Endothelial cell of umbilical vein (primary cell): ENCODE measurements at regions not wholly inside any gene's neighbourhood (a gene's known extent, or its start where the extent isn't known, plus 50 kb on each side); places are given as distances from the start of the nearest gene placed in this dataset.

ENCODE experiments used
- BruUV-seq: library from RNA; stranded (reverse); fragments of 400-500 nt; replicated peaks from 2 replicates; lab custom pipeline; 2021; lab: Mats Ljungman, UMichigan
- CTCF ChIA-PET: fragments of 300-600, 350-600 bp; sonication (Branson Sonifier 250); formaldehyde crosslinking; loops from one replicate; lab custom pipeline; 2021; ENCODE audit warnings: antibody characterized with exemption, inconsistent platforms; lab: Charles Lee
- POLR2A ChIA-PET: fragments of 300-600, 350-600 bp; sonication (Branson Sonifier 250); formaldehyde crosslinking; loops from one replicate; lab custom pipeline; 2021; ENCODE audit warnings: antibody characterized with exemption, inconsistent platforms; lab: Charles Lee
- DNase-seq: peaks from one replicate; pipeline ENCODE4 v3.0.0-alpha.2; 2011; ENCODE audit warnings: low read depth, low spot score
- FAIRE-seq: peaks from 2 replicates; lab custom pipeline; 2011; peaks lifted over from hg19 to GRCh38; lab: Jason Lieb, UNC
- H2AFZ ChIP-seq: 2 replicates; pipeline ENCODE4 v1.6.0; 2012; ENCODE audit warnings: low read depth, low read length, control low read depth, inconsistent platforms
- H3K27ac ChIP-seq: 2 replicates; pipeline ENCODE4 v1.5.1; 2011; ENCODE audit warnings: low read depth, mild to moderate bottlenecking, control low read depth, low read length, moderate library complexity; ENCODE audit not compliant: insufficient read depth
- H3K27me3 ChIP-seq, 2 experiments: 2 replicates each; pipeline versions ENCODE4 v1.6.0 to v1.6.1; 2011; ENCODE audit warnings: low read length in 2 of 2, mixed read lengths in 1 of 2; ENCODE audit not compliant: control insufficient read depth in 2 of 2, insufficient read depth in 2 of 2
- H3K36me3 ChIP-seq, 2 experiments: 2 replicates in 1 of 2; 3 replicates in 1 of 2; pipeline ENCODE4 v1.5.1; 2011; ENCODE audit warnings: low read length in 2 of 2, mild to moderate bottlenecking in 1 of 2, moderate library complexity in 1 of 2; ENCODE audit not compliant: control insufficient read depth in 2 of 2, insufficient read depth in 2 of 2; ENCODE audit errors: extremely low read depth in 1 of 2
- H3K4me1 ChIP-seq: 3 replicates; pipeline ENCODE4 v1.5.1; 2011; ENCODE audit warnings: mild to moderate bottlenecking, low read length; ENCODE audit not compliant: control insufficient read depth, insufficient read depth; ENCODE audit errors: extremely low read depth
- H3K4me2 ChIP-seq: 2 replicates; pipeline ENCODE4 v1.6.1; 2011; ENCODE audit warnings: low read length, control low read depth, mixed read lengths; ENCODE audit not compliant: insufficient read depth
- H3K4me3 ChIP-seq, 3 experiments: fragments of 200-600 bp in 1 of 3; sonication (generic), shearing (Covaris generic) in 1 of 3; replicated peaks in 1 of 3; 2 replicates each; pipeline ENCODE4 v1.5.1; 2011 to 2016; ENCODE audit warnings: control low read depth in 3 of 3, low read length in 3 of 3, mild to moderate bottlenecking in 2 of 3, inconsistent platforms in 1 of 3, low read depth in 1 of 3, moderate library complexity in 1 of 3; ENCODE audit not compliant: insufficient read depth in 1 of 3
- H3K79me2 ChIP-seq: 2 replicates; pipeline ENCODE4 v1.6.0; 2012; ENCODE audit warnings: low read length, inconsistent platforms; ENCODE audit not compliant: control insufficient read depth, insufficient read depth
- H3K9ac ChIP-seq: replicated peaks from 2 replicates; pipeline ENCODE3; 2011; ENCODE audit warnings: low read length, control low read depth; ENCODE audit not compliant: insufficient read depth; ENCODE audit errors: extremely low read depth
- H3K9me1 ChIP-seq: replicated peaks from 3 replicates; pipeline ENCODE4 v1.6.0; 2011; ENCODE audit warnings: mild to moderate bottlenecking, low read length; ENCODE audit not compliant: control insufficient read depth, insufficient read depth; ENCODE audit errors: extremely low read depth
- H3K9me3 ChIP-seq: replicated peaks from 2 replicates; pipeline ENCODE4 v1.5.1; 2012; ENCODE audit warnings: low read length, inconsistent platforms; ENCODE audit not compliant: control insufficient read depth, insufficient read depth
- H4K20me1 ChIP-seq: replicated peaks from 2 replicates; pipeline ENCODE3; 2011; ENCODE audit warnings: mild to moderate bottlenecking, low read length; ENCODE audit not compliant: control insufficient read depth, insufficient read depth; ENCODE audit errors: extremely low read depth
- CTCF ChIP-seq, 2 donors: IDR thresholded peaks; 1 replicate in 1 of 2; 2 replicates in 1 of 2; pipeline ENCODE4 v1.5.1; 2011; ENCODE audit warnings: low read length in 2 of 2, mild to moderate bottlenecking in 2 of 2, moderate library complexity in 2 of 2, control low read depth in 1 of 2, inconsistent platforms in 1 of 2, low read depth in 1 of 2; ENCODE audit not compliant: insufficient read depth in 1 of 2; ENCODE audit errors: extremely low read depth in 1 of 2
- EZH2 ChIP-seq: IDR thresholded peaks from 2 replicates; pipeline ENCODE4 v1.6.1; 2012; ENCODE audit warnings: borderline replicate concordance, low read depth, mild to moderate bottlenecking, moderate library complexity, low read length, inconsistent platforms; ENCODE audit not compliant: severe bottlenecking
- FOS ChIP-seq: IDR thresholded peaks from 2 replicates; pipeline ENCODE4 v1.6.1; 2011; ENCODE audit warnings: mild to moderate bottlenecking, low read length, moderate library complexity, borderline replicate concordance; ENCODE audit not compliant: insufficient read depth
- GATA2 ChIP-seq: IDR thresholded peaks from 2 replicates; pipeline ENCODE4 v1.7.0; 2011; ENCODE audit warnings: low read depth, mild to moderate bottlenecking, moderate library complexity, mixed read lengths, low read length; ENCODE audit not compliant: insufficient read length, insufficient read depth
- JUN ChIP-seq: IDR thresholded peaks from 2 replicates; pipeline ENCODE4 v1.6.1; 2011; ENCODE audit warnings: borderline replicate concordance, low read depth; ENCODE audit not compliant: insufficient read length, insufficient read depth
- MAX ChIP-seq: IDR thresholded peaks from 2 replicates; pipeline ENCODE4 v1.6.1; 2011; ENCODE audit not compliant: insufficient read depth, insufficient read length
- MYC ChIP-seq: IDR thresholded peaks from one replicate; pipeline ENCODE4 v1.6.1; 2011; ENCODE audit warnings: mild to moderate bottlenecking, low read depth, low read length
- POLR2A ChIP-seq: IDR thresholded peaks from 2 replicates; pipeline ENCODE4 v1.6.1; 2012; ENCODE audit warnings: low read depth, mild to moderate bottlenecking, control low read depth, low read length
- POLR2AphosphoS5 ChIP-seq: IDR thresholded peaks from 2 replicates; pipeline ENCODE4 v1.6.1; 2012; ENCODE audit warnings: low read depth, mild to moderate bottlenecking, control low read depth, low read length, moderate library complexity; ENCODE audit not compliant: insufficient read depth
- dilution Hi-C: fragments of 300-500 bp; cut with MboI; formaldehyde crosslinking; loops from one replicate; pipeline ENCODE4 v1.15.0; 2019; ENCODE audit warnings: low sequenced_read_pairs; ENCODE audit not compliant: extremely low pct_ligation_motif_present
- intact Hi-C: fragments of 100-400 bp; cut with micrococcal nuclease; formaldehyde crosslinking; loops from one replicate; pipeline ENCODE4 v1.10.0; 2022

- H3K9ac ChIP-seq = no peak overlapping the region
- H3K36me3 ChIP-seq = no peaks in the 10 kb centered on the region
- CTCF ChIA-PET = interaction anchor here (0.7 to 1.6 kb wide), 4 partner anchors 9 to 33 kb away, joined by 3 to 4 read pairs (median 4); no protein-coding TSS in a partner anchor
- H2AFZ ChIP-seq = no peak overlapping the region
- H3K4me2 ChIP-seq = no peak overlapping the region
- H3K79me2 ChIP-seq = no peaks in the 10 kb centered on the region
- dilution Hi-C loops = no loop called here
- POLR2A ChIA-PET = no interaction called here
- DNase-seq = no peak
- no peaks in the 10 kb centered on the region for H3K9me3 ChIP-seq
- H3K4me3 ChIP-seq = no peak overlapping the region
- H3K27me3 ChIP-seq = peaks cover 0 to 3% of the 10 kb centered on the region in 2 experiments
- no peaks in the 10 kb centered on the region for H3K4me1 ChIP-seq
- H3K9me1 ChIP-seq = no peaks in the 10 kb centered on the region
- no peak overlapping the region for H3K27ac ChIP-seq
- TF ChIP-seq EZH2 (no peak), POLR2AphosphoS5 (no peak), FOS (no peak), POLR2A (no peak)
- intact Hi-C loops = no loop called here
- BruUV-seq = no TSS peak
- no peak for FAIRE-seq
- H4K20me1 ChIP-seq = no peaks in the 10 kb centered on the region
Observed at GRCh38 chr1:19024532-19024931, 68.1 kb upstream of the IFFO2 start.

- no peaks in the 10 kb centered on the region for H3K36me3 ChIP-seq
- H3K27ac ChIP-seq = no peak overlapping the region
- H3K9ac ChIP-seq = no peak overlapping the region
- H3K4me3 ChIP-seq = no peak overlapping the region
- no peaks in the 10 kb centered on the region for H4K20me1 ChIP-seq
- intact Hi-C loops (no loop called here), dilution Hi-C loops (no loop called here)
- DNase-seq = no peak
- TF ChIP-seq MAX = no peak
- TF ChIP-seq MYC = no peak
- no peak for TF ChIP-seq GATA2
- TF ChIP-seq POLR2A = no peak
- no peak for TF ChIP-seq CTCF (IDR thresholded peaks at IDR 0.05; ENCODE audit: extremely low read depth in 1 of 2, insufficient read depth in 1 of 2, low read depth in 1 of 2, low read length in 2 of 2)
- no peak for TF ChIP-seq JUN
- no peak for TF ChIP-seq POLR2AphosphoS5
- TF ChIP-seq EZH2 = no peak
- no peak for TF ChIP-seq FOS
- H3K79me2 ChIP-seq = no peaks in the 10 kb centered on the region
- no TSS peak for BruUV-seq
- H3K27me3 ChIP-seq = peaks cover 0 to 3% of the 10 kb centered on the region in 2 experiments
- no peak for FAIRE-seq
- no peaks in the 10 kb centered on the region for H3K9me1 ChIP-seq
- H3K4me1 ChIP-seq = no peaks in the 10 kb centered on the region
- H3K4me2 ChIP-seq = no peak overlapping the region
- no peaks in the 10 kb centered on the region for H3K9me3 ChIP-seq
- ChIA-PET POLR2A (no interaction called here), CTCF (interaction anchor here (0.8 to 1.6 kb wide), 2 partner anchors 9 to 14 kb away, joined by 3 to 4 read pairs; no protein-coding TSS in a partner anchor)
- H2AFZ ChIP-seq = no peak overlapping the region
Observed at GRCh38 chr1:19023787-19024186, 67.3 kb upstream of the IFFO2 start.
